GM12872 (cell line): ENCODE measurements at regions not wholly inside any gene's neighbourhood (a gene's known extent, or its start where the extent isn't known, plus 50 kb on each side); places are given as distances from the start of the nearest gene placed in this dataset.

ENCODE experiments used
- TF ChIP-seq, protein P1 (sequence below): IDR thresholded peaks from 3 replicates; pipeline ENCODE4 v1.5.1; 2011; ENCODE audit warnings: low read depth, mild to moderate bottlenecking, low read length, moderate library complexity; ENCODE audit not compliant: insufficient read depth

DNA sequence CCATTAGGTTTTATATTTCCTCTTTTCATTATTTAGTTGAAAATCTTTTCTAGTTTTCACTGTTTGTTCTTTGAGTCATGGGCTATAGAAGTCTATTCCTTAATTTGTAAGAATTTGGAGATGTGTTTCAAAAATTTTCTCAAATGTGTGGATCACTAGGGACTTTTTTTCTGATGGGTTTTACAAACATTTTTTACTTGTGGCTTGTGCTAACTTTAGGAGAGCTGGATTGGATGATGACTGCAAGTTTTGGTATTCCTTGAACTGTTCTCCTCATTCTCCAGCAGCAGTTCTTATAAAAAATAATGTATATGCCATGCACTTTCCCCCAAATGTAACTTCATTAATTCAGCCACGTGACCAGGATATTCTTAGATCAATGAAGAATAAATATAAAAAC lies 94.7 kb upstream of the CWC22 start:
- TF ChIP-seq, protein P1, sequence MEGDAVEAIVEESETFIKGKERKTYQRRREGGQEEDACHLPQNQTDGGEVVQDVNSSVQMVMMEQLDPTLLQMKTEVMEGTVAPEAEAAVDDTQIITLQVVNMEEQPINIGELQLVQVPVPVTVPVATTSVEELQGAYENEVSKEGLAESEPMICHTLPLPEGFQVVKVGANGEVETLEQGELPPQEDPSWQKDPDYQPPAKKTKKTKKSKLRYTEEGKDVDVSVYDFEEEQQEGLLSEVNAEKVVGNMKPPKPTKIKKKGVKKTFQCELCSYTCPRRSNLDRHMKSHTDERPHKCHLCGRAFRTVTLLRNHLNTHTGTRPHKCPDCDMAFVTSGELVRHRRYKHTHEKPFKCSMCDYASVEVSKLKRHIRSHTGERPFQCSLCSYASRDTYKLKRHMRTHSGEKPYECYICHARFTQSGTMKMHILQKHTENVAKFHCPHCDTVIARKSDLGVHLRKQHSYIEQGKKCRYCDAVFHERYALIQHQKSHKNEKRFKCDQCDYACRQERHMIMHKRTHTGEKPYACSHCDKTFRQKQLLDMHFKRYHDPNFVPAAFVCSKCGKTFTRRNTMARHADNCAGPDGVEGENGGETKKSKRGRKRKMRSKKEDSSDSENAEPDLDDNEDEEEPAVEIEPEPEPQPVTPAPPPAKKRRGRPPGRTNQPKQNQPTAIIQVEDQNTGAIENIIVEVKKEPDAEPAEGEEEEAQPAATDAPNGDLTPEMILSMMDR = no peak

DNA sequence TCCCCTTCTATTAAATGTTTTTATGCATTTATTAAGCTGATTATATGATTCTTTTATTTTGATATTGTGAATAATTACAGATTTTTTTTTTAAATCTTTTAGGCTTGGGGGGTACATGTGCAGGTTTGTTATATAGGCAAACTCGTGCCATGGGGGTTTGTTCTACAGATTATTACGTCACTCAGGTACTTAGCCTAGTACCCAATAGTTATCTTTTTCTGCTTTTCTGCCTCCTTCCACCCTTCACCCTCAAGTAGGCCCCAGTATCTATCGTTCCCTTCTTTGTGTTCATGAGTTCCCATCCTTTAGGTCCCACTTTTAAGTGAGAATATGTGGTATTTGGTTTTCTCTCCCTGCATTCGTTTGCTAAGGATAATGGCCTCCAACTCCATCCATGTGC lies 92.2 kb upstream of the CWC22 start:
- TF ChIP-seq, protein P1 = no peak

DNA sequence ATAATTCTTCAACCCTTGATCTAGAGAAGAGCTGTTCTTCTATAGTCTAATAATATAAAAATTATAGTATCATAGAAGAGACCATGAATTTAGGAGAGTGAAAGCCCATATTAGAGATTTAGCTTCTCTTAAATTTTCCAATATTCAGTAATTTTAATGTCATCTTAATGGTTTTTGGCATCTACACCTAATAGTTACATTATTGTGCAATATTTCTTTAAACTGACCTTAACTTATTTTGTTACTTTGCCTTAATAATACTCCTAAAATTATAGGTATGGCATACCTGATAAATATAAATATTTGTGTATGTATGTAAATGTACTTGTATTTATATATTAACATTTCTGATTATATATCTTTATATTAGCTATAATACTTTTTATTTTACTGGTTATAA lies 78.0 kb upstream of the CWC22 start:
- TF ChIP-seq, protein P1 = no peak

DNA sequence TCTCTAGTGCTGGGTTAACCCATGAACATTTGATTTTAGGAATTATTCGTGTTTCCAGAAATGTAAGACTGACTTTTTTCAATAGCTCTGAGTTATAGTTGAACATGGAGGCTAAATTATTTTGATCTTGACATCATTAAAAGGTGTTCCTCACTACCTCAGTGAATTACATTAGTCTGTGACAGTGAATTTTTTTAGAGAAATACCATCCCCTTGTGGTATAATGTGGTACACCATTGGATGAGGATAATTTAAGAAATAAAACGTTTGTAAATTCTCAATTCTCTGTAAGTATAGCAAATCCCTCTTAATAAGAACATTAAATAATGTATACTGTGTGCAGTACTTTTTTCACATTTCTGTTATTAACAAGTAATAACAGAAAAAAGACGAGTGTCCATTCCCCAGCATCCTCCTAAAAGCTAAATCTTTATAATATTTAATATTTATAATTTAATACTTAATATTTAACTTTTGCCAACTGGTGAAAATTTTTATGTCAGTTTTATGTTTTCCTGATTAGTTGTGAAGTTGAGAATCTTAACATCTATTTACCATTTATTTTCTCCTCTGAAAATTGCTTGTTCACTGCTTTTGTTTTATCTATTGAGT lies 70.3 kb upstream of the CWC22 start:
- TF ChIP-seq, protein P1 = peak; percentile 51

DNA sequence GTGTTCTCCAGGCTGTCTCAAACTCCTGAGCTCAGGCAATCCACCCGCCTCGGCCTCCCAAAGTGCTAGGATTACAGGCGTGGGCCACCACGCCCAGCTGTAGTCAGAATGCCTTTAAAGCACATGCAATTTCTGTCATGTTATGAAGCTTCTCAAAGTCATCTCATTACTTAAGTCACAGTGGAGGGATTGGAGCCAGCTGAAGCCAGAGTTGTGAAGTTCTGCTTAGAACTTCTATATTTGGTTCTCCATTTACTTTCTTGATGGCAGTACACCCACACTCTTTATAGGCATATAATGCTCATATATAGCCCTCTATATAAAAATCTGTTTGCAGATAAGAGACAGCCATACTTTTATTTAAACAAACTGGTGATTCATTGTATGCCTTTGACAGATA lies 68.8 kb upstream of the CWC22 start:
- TF ChIP-seq, protein P1 = no peak

DNA sequence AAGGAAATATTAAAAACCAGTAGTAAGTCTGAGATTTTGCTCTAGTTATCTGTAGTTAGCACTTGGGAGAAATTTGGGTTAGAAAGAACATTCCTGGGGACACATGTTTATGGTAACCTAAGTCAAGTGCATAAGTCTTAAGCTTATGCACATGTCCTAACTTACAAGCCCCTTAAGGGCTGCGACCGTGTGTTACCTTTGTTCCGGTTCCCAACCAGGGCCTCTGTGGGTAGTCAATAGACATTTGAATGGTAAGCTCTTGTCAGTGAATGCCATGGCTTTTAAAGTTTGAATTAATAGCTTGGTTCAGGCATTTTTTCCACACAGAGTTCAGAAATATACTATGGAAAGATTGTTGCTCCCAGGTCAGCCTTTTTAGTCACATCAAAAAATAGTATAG lies 64.7 kb upstream of the CWC22 start:
- TF ChIP-seq, protein P1 = no peak

DNA sequence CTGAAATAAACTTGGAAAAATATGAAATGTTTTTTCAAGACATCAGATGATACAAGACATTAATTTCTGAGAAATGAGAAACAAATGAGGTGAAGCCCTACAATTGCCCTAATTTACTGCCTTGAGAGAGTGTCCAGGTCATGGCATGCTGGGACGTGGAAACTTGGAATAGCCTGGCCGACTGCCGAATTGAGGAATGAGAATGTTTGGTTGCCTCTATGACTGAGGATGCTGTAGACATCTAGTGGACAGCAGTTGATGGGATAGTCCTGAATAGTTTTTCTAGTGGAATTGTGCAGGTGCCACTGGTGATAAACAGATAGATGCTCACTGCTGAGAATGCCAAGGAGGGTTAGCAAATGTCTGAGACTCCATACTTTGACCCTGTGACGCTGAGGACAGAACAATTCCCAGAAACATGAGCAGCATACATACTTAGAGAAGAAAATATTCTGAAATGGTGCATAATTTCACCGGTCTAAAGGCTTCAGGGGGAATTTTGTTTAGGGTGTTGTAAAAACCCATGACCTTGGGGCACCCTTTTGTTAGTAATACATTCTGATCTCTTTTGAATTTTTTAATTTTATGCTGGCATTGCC lies 56.5 kb upstream of the CWC22 start:
- TF ChIP-seq, protein P1 = no peak

DNA sequence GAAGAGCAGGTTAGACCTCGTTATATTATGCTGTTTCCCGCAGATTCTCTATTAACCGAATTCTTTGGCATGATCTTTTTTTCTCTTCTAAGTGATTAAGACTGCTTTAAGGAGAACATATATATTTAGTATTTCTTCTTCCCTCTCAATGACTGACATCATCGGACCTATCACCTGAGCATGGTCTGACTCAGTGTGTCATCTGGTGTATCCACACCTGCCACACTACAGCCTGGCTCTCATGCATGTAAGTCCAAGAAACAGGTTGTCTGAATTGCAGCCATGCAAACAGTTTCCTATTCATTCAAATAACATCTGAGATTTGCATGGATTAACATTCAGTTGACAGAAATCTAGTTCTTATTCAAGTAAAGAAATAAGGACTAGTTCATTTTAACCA lies 55.1 kb upstream of the CWC22 start:
- TF ChIP-seq, protein P1 = no peak
